ENCODE measurements at regions not wholly inside any gene's neighbourhood (a gene's known extent, or its start where the extent isn't known, plus 50 kb on each side); places are given as distances from the start of the nearest gene placed in this dataset.

DNA sequence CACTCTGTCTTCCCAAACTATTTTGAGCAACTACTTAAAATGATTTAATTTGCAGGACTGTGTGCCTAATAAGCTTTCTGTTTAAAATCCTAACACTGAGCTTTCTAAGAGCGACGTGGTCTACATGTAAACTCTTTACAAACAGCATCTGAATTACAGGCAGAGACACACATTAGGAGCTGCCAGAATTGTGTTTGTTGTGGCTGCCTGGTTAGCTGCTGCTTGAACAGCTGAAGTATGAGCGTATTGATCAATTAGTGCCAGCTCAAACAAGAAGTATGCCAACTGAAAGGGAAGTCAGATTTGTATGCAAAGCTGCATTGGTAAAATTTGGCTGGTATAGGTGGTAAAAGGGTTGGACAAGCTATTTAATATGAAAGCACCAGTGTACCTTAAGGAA is 384.4 kb downstream of the PCDH7 start:
- H3K9me2 ChIP-seq (ENCODE audit: insufficient read depth): no peaks in the 10 kb centered on the region
- H3K9ac ChIP-seq (ENCODE audit: low read length): peak overlapping the region; percentile 6
- peak overlapping the region; percentile 90 for H3K27ac ChIP-seq (ENCODE audit: low read depth, low read length)
- POLR2A ChIA-PET: no interaction called here
- CTCF ChIA-PET: no interaction called here
- no peak overlapping the region for H2AFZ ChIP-seq (ENCODE audit: low read depth, low read length, poor library complexity, severe bottlenecking)
- intact Hi-C loops (cut with micrococcal nuclease): no loop called here
- no peak for DNase-seq (ENCODE audit: low read depth, low spot score)
- H3K4me1 ChIP-seq (ENCODE audit: control insufficient read depth in 1 of 2, insufficient read depth in 2 of 2, low read length in 2 of 2): peaks cover 83 to 90% of the 10 kb centered on the region in 2 experiments
- RAD21 ChIA-PET (ENCODE audit: low non-redundant PET in 1 of 2, low total read pairs in 2 of 2, uncharacterized antibody in 2 of 2, unreplicated experiment in 2 of 2): no interaction called here
- no peaks in the 10 kb centered on the region for H3K27me3 ChIP-seq (ENCODE audit: insufficient read depth, low read length)
- BruUV-seq (replicated peaks): no TSS peak
- ATAC-seq: no peak
- H3K4me2 ChIP-seq (ENCODE audit: low read length): peak overlapping the region; percentile 9
- H3K79me2 ChIP-seq (ENCODE audit: insufficient read depth, low read length): peaks cover 71% of the 10 kb centered on the region
- H4K20me1 ChIP-seq (ENCODE audit: insufficient read depth): no peaks in the 10 kb centered on the region
- 0 out of 2 replicates have a peak, but pooled peaks have one; percentile 11 for TF ChIP-seq SP1 (IDR thresholded peaks at IDR 0.05; ENCODE audit: low read depth)
- TF ChIP-seq, protein P1, sequence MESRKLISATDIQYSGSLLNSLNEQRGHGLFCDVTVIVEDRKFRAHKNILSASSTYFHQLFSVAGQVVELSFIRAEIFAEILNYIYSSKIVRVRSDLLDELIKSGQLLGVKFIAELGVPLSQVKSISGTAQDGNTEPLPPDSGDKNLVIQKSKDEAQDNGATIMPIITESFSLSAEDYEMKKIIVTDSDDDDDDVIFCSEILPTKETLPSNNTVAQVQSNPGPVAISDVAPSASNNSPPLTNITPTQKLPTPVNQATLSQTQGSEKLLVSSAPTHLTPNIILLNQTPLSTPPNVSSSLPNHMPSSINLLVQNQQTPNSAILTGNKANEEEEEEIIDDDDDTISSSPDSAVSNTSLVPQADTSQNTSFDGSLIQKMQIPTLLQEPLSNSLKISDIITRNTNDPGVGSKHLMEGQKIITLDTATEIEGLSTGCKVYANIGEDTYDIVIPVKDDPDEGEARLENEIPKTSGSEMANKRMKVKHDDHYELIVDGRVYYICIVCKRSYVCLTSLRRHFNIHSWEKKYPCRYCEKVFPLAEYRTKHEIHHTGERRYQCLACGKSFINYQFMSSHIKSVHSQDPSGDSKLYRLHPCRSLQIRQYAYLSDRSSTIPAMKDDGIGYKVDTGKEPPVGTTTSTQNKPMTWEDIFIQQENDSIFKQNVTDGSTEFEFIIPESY (IDR thresholded peaks at IDR 0.05; ENCODE audit: extremely low read depth, insufficient replicate concordance, low read length): no peak
- H3K4me3 ChIP-seq (replicated peaks in 1 of 2; ENCODE audit: low read depth in 1 of 2, low read length in 2 of 2): no peak overlapping the region
- no peaks in the 10 kb centered on the region for H3K9me3 ChIP-seq (ENCODE audit: control insufficient read depth in 1 of 2, insufficient read depth in 1 of 2, low read depth in 1 of 2, low read length in 2 of 2)
- 0 out of 4 replicates have a peak, but pooled peaks cover 0 to under 1% of the 10 kb centered on the region in 2 experiments for H3K36me3 ChIP-seq (ENCODE audit: control insufficient read depth in 1 of 2, insufficient read depth in 2 of 2, low read length in 2 of 2)

DNA sequence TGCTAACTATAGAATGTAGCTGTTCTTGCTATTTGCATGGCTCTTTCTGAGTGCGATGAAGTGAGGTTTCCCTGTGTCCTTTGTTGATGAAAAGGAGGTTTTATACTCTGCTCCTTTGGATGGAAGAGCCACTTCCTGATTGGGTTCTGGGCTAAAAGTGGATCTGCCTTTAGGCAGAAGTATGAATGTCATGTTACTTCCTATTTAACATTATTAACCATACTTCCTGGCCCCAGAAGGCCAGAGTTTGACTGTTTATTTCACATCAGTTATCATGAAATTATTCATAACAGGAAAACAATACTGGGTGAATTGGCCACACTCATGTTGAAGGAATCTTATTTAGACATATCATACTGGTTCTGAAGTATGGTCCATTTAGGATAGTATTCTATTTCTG is 386.2 kb downstream of the PCDH7 start:
- Histone ChIP-seq H3K27me3 (ENCODE audit: insufficient read depth, low read length) (no peaks in the 10 kb centered on the region), H3K4me3 (replicated peaks in 1 of 2; ENCODE audit: low read depth in 1 of 2, low read length in 2 of 2) (no peak overlapping the region), H3K9me3 (ENCODE audit: control insufficient read depth in 1 of 2, insufficient read depth in 1 of 2, low read depth in 1 of 2, low read length in 2 of 2) (no peaks in the 10 kb centered on the region), H2AFZ (ENCODE audit: low read depth, low read length, poor library complexity, severe bottlenecking) (no peak overlapping the region), H4K20me1 (ENCODE audit: insufficient read depth) (no peaks in the 10 kb centered on the region), H3K4me2 (ENCODE audit: low read length) (peak overlapping the region; percentile 60), H3K36me3 (ENCODE audit: control insufficient read depth in 1 of 2, insufficient read depth in 2 of 2, low read length in 2 of 2) (peaks cover 0 to 7% of the 10 kb centered on the region in 2 experiments; a peak in 1 of 4 replicates), H3K9me2 (ENCODE audit: insufficient read depth) (no peaks in the 10 kb centered on the region), H3K4me1 (ENCODE audit: control insufficient read depth in 1 of 2, insufficient read depth in 2 of 2, low read length in 2 of 2) (peaks cover 65 to 74% of the 10 kb centered on the region in 2 experiments), H3K27ac (ENCODE audit: low read depth, low read length) (peak overlapping the region; percentile 90), H3K79me2 (ENCODE audit: insufficient read depth, low read length) (peaks cover 62% of the 10 kb centered on the region), H3K9ac (ENCODE audit: low read length) (peak overlapping the region; percentile 45)
- BruUV-seq (replicated peaks): no TSS peak
- CTCF ChIA-PET: no interaction called here
- TF ChIP-seq FOSL1 (IDR thresholded peaks at IDR 0.05; ENCODE audit: low read depth): peak; percentile 11; the same call in 1 of the 2 replicates
- no peak for TF ChIP-seq TCF7L2 (IDR thresholded peaks at IDR 0.05; ENCODE audit: borderline replicate concordance, extremely low read depth, insufficient read depth, insufficient read length)
- intact Hi-C loops (cut with micrococcal nuclease): no loop called here
- DNase-seq (ENCODE audit: low read depth, low spot score) (no peak), ATAC-seq (no peak)
- POLR2A ChIA-PET: no interaction called here
- RAD21 ChIA-PET (ENCODE audit: low non-redundant PET in 1 of 2, low total read pairs in 2 of 2, uncharacterized antibody in 2 of 2, unreplicated experiment in 2 of 2): no interaction called here

All from HCT116 (cell line).